Activated CD4-positive, alpha-beta T cell treated with anti-CD3 and anti-CD28 coated beads, Interleukin-2, amount 50 U/mL, for 48 hours (primary cell): ENCODE measurements at regions not wholly inside any gene's neighbourhood (a gene's known extent, or its start where the extent isn't known, plus 50 kb on each side); places are given as distances from the start of the nearest gene placed in this dataset.

ENCODE experiments used
- DNase-seq, 2 experiments: peaks; one replicate each; pipeline ENCODE4 v3.0.0-alpha.2; 2020

DNA sequence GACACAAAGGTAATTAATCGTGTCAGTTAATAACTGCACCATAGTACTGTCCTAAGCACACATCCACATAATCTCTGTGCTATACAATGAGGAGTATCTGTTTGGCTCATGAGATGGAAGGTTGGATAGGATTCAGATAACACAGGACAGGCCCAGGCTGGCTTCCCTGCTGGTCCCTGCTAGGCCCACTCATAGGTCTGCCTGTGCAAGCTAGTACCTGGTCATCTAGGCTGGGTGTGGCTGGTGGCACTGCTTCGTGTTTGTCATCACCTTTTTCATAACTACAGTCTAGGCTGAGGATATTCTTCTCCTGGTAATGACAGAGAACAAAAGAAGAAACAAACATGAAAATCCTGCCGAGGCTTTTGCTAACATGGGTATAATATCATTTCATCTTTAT is 392.8 kb downstream of the TRIB2 start:
- DNase-seq: no peak

DNA sequence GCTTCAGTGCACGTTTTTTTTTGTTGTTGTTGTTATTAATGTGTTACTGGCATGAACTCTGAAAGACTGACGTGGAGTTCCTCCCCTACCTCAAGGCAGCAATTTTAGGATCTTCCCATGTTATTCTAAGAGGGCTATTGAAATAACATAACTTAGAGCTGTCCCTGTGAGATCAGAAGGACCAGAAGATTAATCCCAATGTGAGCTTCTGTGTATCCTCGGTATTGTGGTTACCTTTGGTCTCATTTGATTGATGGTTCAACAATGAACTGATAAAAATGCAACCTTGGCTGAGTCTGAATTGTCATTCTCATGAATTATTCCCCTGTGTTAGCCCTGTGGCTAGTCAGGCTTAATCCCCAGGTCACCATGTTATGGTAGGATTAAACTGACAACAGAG is 394.1 kb downstream of the TRIB2 start:
- DNase-seq: no peak

DNA sequence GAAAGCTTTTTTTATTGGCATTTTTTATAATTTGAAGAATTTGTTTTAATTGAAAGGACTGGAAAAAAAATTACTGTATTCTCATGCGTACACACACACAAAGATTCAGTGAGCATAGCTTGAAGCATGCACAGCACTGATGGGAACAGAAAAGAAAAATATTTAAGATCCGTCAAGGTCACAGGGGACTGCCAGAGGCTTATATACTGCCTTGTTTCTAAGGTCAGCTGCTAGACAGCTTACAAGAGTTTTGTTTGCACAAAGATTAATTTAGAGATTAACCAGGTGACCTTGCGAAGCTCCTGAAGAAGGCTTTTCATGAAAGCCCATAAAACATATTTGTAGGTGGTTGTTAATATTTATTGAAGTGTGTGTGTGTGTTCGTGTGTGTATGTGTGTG is 396.3 kb downstream of the TRIB2 start:
- DNase-seq: no peak

DNA sequence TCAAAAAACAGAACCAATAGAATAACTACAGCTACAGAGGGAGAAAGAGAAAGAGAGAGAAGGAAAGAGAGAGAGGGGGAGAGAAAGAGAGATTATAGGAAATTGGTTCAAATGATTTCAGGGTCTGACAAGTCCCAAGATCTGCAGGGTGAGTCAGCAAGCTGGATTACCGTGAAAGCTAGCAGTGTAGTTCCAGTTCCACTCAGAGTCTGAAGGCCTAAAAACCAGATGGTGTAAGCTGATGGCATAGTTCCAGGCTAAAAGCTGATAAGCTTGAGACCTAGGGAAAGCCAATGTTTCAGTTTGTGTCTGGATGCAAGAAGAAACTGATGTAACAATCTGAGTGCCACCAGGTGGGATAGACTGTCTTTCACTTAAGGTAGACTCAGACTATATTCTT is 397.7 kb downstream of the TRIB2 start:
- DNase-seq: no peak

DNA sequence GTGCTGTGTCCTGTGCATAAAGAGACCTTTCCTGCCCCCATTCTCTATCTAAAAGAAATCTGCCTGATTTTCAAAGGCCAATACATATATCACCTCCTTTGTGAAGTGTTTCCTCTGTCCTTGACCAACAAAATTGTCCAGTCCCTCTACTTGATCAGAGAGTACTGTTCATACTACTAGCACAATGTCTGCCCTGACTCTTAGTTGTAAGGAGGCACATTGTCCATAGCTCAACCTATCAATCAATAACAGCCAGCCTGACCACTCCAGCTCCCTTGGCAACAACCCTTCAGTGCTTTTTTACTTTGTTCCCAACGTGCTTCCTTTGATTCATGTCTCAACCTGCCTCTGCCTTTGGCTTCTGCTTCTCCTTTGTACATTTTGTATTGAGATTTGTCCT is 398.9 kb downstream of the TRIB2 start:
- DNase-seq: no peak

DNA sequence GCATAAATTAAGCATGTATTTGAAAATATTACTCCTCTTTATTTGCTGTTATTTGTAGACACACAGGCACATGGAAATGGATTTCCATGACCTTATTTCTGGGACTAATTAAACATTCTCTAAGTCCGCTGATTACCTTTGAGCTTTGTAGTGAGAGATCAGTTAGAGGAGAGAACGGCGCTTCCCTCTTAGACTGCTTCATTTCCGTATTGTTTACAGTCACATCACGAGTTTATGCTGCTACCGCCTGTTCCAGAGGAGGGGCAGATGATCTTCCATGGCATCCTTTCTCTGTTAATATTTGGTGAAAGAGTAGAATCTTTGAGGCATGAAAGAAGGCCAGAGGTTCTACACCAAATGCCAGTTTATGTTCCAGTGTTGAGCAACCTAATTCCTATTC is 404.4 kb downstream of the TRIB2 start:
- DNase-seq: no peak

DNA sequence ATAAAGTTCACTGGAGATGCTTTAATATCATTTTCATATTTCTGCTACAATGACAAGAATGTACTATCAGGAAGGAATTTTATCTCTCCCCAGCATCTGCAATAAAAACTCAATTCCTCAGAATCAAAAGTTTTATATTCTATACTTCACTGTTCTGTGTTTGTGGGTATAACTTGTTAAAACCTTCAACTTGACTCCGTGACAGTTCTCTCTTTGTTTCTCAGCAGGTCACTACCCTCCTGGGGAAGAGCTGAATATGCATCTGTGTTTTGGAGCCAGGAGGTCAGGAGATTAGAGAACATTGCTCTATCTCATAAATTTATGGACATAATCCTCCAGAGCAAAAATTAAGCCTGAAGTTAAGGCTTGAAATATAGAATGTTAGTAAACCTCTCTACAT is 411.4 kb downstream of the TRIB2 start:
- DNase-seq: no peak

DNA sequence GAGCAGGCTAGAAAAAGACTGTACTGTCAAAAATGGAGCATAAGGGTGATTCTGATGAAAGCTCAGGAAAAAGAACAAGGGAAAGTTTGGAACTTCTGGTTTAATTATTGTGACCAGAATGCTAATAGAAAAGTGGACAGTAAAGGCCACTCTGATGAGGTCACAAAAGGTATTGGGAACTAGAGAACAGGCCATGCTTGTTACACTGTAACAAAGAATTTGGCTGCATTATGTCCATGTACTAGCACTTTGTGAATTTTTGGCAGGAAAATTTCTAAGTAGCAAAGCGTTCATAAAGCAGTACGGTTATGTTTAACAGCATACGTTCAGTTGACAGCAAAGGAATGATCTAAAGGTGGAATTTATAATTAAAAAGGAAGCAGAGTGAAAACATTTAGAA is 418.6 kb downstream of the TRIB2 start:
- DNase-seq: no peak

DNA sequence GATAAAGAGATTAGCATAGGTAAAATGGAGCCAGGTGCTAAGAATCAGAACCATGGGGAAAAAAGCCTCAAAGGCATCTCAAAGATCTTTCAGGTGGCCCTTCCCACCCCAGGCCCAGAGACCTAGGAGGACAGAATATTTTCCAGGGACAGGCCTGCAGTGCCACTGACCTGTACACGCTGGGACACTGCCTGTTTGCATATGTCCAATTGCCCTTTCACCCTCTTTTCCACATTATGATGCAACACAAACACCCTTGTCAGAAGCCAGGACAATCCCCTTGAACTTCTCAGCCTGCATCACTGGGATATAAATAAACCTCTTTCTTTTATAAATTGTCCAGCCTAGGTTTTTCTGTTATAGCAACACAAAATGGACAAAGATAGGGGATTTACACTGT is 419.1 kb downstream of the TRIB2 start:
- no peak for DNase-seq

DNA sequence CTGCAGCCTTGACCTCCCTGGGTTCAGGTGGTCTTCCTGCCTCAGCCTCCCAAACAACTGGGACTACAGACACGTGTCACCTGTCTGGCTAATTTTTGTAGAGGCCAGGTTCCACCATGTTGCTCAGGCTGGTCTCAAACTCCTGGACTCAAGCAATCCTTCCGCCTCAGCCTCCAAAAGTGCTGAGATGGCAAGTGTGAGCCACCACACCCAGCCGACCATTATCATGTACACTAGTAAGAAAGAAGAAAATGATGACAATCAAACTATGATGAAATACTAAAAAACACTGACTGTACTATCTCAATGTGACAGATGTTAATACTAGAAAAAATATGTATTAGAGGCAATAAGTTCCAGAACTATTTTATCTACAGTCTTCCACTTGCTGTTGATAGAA is 420.9 kb downstream of the TRIB2 start:
- DNase-seq: no peak

DNA sequence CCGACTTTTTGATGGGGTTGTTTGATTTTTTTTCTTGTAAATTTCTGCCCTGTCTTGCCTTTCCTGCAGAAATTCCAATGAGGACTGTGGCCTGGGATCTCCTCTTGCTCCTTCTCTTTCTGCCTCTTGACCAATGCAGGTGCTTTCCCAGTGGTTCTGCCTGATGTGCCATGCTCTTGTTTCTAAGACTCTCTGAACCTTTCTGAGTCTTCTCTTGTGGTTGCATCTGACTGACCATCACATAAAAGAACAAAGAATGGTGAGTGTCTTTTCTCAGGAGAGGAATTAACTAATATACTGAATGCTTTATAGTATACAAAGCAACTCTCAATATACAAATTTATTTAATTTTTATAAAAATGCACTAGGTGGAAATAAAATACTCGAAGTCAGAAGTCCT is 424.6 kb downstream of the TRIB2 start:
- no peak for DNase-seq

DNA sequence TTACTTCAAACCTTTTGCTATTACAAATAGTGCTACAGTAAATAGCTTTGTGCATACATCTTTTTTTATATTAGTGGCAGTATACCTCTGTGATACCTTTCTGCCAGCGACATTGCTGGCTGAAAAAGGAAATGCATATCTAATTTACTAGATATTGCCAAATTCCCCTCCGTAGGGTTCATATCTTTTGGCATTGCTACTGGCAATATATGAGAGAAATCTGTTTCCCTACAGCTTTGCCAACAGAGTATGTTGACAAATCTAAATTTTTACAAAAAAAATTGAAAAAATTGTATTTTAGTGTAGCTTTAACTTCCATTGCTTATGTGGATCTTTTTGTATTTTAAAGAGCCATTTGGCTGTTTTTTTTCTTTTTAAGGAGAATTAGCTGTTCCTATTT is 426.7 kb downstream of the TRIB2 start:
- no peak for DNase-seq

DNA sequence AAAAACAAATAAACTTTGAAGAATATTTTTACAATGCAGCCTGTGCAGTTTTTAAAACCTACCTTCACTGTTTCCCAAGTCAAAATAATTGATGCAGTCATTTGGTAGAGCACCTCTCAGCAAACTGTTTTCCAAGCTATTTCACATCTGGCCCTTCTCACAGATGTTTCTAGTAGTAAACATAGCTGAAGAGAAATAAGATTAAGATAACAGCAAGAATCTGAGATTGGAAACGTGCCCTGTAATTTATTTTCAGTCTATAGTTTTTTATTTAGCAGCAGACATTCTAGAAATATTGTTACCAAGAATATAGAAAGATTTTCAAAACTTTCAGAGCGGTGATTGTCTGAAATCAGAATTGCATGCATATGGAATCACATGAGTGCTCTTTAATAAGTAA is 440.2 kb downstream of the TRIB2 start:
- DNase-seq: no peak

DNA sequence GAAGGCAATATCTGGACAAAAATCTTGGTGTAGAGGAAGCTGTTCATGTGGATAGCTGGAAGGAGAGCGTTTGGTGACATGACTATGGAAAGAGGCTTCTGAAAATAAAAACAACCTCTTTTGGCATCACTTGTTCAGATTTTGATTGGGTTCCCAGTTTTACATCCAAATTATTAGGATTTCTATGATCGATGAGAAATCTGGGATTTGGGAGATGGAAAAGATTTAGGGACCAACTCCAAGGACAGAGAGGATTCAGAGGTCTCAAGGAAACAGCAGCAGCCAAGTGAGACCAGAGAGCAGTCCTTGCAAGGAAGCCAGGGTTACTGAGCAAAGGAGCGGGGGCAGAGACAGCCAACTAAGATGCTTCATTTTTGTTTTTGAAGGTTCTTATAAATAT is 441.7 kb downstream of the TRIB2 start:
- no peak for DNase-seq

DNA sequence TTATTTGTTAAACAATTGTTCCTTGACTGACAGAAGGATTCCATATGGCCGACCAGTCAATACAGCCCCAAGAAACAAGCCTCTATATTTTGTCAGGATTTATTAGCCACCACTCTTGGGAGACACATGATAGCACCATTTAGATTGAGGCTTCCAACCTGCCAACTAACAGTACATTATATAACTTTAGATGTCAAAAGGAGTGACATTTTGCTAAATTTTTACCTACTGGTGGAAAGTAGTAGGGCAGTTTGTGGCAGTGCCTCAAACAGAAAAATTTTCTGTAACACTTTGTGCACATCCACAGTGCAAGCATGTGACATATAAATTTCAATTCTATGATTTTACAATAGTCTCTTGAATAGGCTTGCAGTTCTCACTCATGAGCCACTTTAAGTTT is 464.0 kb downstream of the TRIB2 start:
- no peak for DNase-seq

DNA sequence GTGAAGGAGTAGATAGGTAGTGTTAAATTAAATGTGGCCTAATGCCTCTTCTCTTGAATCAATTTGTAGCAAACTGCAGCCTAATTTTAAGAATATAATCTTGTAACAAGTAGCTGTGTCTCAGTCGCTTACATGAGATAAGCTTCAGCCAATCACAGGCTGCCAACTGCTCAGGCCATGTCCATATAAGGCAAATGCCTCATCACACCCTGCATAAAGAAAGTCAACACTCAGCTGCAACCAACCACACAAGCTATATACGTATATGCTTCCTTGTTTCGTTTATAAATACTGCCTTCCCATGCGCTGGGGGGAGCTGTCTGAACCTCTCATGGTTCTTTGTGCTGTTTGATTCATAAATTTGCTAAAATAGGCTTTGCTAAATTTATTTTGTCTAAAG is 476.3 kb downstream of the TRIB2 start:
- no peak for DNase-seq

DNA sequence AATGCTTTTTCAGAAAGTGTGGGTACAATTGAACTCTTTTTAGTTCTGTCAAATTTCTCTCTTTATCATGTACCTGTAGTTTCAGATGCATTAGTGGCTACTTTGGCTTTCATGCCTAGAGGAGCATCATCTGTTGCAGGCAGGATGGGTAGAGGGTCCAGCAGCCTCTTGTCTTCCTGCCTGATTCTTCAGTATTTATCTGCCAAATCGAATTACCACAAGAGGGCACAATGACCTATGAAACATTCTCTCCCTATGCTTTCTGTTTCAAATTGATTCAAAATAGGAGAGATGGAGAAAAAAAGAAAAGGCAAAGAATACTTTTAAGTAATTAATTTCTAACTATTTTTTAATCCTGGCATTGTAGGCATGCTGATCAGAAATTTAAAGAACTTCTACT is 477.2 kb downstream of the TRIB2 start:
- DNase-seq: no peak

DNA sequence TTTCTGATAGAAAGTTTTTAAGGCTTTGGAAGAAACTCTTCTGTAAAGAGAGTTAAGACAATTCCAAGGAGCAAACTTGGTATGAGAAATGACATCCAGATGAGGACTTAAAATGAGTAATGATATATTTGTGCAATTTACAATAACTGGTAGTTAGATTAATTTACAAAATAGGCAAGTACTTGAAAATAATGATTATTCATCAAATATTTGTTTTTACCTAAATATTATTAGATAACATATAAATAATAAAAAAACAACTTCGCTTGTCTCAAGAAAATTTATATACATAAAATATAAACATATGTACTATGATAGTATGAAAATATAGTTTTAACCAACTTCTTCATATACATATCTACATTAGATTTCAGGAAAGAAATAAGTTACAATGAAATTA is 478.5 kb downstream of the TRIB2 start:
- DNase-seq: no peak

DNA sequence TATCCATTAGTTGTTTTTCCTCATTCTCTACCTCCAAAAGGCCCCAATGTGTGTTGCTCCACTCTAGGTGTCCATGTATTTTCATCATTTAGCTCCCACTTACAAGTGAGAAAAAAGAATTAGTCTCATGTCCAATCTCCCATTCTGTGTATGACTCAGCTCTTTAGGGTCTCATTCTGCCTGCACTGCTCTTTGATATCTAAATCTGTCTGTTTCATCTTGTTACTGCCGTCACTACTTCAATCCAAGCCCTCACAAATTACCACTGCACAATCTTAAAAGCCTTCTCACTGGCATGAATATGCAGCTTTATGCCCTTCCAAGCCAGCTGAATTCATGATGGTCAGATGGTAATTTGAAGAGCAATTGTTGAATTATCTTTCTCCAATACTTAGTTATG is 480.5 kb downstream of the TRIB2 start:
- no peak for DNase-seq

DNA sequence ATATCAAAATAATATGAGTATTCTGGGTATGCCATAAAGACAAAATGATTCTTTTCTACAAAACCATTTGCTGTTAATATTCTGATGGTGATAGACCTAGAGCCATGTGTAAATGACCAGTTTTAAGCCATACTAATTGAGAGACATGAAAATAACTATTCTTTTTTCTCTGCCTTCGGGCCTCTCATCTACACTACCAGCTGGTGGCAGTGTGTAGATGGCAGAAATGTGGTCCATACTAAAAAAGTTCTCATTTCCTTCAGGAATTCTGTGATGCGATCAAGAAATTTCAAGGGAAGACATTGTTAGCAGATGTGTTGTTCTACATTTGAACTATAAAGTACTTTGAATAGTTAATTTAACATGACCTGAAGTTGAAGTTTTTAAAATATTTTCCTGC is 485.2 kb downstream of the TRIB2 start:
- DNase-seq: no peak

DNA sequence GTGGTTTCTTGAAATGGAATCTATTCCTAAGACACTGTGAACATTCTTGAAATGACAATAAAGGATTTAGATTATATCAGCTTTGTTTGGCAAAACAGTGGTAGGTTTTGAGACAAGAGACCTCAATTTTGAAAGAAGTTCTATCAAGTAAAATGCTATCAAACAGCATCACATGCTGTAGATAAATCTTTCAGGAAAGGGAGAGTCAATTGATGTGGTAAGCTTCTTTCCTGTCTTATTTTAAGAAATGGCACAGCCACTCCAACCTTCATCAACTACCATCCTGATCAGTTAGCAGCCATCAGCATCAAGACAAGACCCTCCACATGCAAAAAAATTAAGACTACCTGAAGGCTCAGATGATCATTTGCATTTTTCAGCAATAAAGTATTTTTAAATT is 495.4 kb downstream of the TRIB2 start:
- no peak for DNase-seq

DNA sequence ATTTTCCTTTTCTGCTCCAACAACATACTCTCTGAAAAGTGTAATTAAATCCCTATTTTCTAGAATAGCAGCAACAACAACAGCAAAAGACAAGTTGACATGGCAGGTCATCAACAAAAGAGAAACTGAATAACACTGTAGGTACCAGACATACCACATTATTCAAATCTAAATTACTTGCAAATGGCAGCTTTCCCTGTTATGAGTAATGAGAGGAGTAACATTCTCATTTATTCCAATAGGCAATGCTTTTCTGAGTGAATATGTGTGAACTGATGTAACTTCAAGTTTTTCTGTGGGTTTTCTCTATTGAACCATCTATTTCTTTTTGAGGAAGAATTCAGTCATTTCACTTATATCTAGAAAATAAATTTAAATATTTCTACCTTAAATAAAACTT is 501.5 kb downstream of the TRIB2 start:
- DNase-seq: no peak

DNA sequence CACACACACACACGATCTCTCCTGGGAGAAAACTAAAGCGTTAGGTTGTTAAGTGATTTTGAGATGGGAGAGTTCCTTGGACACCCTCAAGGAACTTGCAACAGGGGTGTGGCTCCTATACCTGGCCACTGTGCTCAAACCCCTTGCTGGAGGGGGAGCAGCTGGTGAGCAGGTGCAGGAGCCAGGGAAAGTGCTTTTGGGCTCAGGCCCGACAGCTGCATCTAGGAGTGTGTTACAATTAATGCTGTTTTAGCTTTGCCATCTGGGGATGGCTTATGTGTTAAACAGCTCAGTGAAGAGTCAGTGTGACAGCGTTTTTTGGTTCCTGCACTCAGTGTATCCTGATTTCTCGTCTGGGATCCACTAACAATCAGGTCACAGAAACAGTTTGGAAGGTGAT is 510.8 kb downstream of the TRIB2 start:
- DNase-seq: no peak

DNA sequence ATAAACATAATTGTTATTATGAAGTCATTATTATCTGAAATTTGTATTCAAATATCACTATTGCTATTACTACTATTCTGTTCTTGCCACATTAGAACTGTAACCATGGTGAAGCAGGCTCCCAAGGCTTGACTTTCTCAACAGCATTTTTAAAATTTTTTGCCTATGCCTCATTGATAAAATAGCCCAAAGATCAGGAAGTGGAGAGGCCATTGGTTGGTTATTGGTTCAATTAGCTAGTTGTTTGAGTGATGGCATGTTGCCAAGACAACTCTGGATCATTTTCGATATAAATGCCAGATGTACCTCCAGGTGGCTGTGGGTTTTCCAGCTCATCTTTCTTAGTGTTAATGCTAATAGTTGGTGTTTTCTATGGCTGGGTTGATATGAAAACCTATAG is 513.5 kb downstream of the TRIB2 start:
- DNase-seq: no peak

DNA sequence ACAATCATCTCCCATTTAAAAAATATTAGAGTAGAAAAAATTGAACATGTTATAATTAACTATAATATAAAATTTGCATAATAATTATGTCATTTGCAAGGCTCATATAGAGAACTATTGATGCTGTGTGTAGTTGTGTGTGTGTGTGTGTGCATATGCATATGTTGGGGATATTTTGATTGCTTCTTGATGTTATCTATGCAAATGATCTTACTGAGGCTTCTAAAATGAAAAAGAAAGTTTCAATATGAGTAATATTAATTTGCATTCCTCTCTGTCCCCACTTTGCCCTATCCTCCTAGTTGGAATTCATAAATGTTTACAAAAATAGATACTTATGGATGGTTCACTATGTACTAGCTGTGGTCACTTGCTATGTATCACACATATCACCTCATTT is 523.3 kb downstream of the TRIB2 start:
- no peak for DNase-seq

DNA sequence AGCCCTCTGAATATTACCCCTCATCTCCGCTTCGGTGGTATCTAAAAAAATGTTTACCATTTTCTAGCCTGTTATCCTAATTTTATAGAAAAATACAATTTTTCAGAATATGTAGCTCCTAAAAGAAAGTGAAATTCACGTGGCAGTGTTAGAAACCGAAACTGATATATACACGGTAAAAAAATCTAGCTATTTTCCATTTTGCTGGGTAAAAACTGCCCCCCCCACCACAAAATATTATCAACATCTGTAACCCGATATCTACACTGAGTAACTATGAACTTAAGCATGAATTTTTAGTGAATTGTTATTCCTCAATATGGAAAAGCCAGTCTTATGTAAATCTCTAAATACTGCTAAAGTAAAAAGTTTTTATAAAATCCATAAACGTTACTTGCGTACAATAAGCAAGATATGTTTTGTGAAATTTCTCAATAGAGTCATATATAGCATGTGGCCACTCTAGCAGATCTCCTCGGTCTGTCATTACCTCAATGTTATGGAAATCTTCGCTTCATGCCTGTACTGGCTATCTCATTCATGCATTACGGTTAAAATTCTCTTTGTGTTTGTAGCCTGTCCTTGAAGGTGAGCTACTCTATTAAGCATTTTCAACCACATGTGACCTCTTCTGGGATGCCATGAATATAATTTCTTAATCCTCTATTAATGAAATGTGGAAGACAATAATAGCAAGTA is 524.2 kb downstream of the TRIB2 start:
- DNase-seq: no peak
